ENCODE measurements at regions not wholly inside any gene's neighbourhood (a gene's known extent, or its start where the extent isn't known, plus 50 kb on each side); places are given as distances from the start of the nearest gene placed in this dataset.
"Not testable (repeated sequence)": the region's sequence is repeated elsewhere in the genome, so short reads cannot be mapped to it uniquely, and the experiment has no call there.

DNA sequence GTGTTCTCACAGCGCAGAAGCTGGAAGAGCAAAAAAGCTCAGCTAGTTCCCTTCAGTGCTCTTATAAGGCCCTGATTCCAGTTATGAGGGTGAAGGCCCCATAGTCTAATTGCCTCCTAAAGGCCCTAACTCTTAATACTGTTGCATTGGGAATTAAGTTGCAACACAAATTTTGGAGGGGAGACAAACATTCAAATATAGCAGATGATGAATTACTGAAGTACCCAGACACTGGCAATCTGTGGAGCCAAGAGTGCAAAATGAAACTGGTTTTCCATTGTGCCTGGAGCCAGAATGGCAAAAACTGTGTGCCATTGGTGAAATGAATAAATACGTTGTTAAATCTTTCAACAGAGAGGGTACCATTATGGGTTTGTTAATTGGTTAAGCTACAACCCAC is 356.0 kb downstream of the PPARGC1A start:
- no peak for DNase-seq (ENCODE audit: low spot score)

DNA sequence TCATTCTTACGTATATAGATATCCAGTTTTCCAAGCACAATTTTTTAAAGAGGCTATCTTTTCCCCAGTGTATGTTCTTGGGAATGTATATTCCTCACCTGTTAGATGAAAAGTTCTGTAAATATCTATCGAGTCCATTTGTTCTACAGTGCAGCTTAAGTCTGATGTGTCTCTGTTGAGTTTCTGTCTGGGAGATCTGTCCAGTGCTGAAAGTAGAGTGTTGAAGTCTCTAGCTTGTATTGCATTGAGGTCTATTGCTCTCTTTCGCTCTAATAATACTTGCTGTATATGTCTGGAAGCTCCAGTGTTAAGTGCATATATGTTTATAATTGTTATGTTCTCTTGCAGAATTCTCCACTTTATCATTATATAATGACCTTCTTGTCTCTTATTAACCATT is 373.1 kb downstream of the PPARGC1A start:
- no peak for DNase-seq (ENCODE audit: low spot score)

DNA sequence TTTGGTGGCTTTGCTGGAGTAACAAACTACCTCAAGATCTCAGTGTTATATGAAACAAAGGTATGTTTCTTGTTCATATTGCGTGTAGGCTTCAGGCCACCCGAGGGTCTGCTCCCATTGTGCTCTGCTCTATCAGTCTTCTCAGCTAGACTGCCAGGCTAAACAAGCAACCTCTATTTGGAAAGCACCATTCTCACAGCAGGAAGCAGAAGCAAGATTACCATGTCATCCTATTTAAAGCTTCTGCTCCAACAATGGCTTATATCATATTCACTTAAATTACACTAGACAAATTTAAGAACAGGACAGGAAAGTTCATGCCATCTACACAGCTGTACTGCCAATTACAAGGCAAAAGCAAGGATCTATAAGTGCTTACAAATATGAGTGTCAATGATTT is 385.8 kb downstream of the PPARGC1A start:
- DNase-seq (ENCODE audit: low spot score): no peak

- no peak for DNase-seq (ENCODE audit: low spot score)
Measured at GRCh38 chr4:23500894-23501449, 388.9 kb downstream of the PPARGC1A start.

- DNase-seq (ENCODE audit: low spot score): no peak
Measured at GRCh38 chr4:23485801-23486200, 404.0 kb downstream of the PPARGC1A start.

DNA sequence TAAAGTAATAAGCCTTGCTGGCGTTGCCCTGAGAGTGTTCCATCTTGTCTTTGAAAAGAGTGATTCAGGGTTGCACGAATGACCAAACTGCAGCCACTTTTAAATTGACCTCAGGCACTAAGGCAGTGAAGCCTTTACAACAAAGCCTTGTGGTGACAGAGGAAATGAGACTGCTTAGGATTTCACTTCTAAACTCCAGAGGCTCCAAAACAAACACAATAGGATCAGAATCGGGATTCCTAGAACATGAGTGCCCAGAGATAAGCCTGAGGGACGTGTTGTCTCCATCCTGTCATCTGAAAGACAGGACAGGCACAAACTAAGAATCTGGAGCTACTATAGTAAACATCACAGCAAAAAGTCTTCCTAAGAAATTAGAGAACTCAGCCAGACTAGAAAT is 405.2 kb downstream of the PPARGC1A start:
- DNase-seq (ENCODE audit: low spot score): no peak

DNA sequence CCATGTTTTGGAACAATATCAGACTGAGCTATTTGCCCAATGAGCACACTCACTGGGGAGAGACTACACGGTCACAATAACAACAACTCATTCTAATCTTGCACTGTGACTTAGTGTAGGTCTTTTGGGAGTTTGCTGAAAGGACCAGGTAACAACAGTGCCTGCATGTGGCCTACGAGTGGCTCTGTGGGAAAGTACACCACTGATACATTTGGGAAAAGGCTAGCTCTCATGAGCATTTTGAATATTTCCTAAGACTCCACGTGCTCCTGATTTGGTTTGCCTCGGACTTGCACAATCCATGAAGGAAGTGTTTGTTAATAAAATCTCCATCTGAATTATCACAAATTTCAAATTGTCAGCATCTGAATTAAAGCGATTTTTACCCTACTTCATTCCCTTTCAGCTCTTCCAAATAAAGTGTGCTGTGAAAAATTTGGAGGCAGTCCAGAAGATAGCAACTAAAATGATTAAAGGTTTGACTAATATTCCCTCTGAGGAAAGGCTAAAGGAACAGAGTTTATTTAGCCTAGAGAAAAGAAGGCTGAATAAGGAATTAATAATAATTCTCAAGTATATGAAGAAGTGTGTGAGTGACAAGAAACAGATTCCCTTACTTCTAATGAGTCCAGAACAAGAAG is 406.4 kb downstream of the PPARGC1A start:
- no peak for DNase-seq (ENCODE audit: low spot score)

DNA sequence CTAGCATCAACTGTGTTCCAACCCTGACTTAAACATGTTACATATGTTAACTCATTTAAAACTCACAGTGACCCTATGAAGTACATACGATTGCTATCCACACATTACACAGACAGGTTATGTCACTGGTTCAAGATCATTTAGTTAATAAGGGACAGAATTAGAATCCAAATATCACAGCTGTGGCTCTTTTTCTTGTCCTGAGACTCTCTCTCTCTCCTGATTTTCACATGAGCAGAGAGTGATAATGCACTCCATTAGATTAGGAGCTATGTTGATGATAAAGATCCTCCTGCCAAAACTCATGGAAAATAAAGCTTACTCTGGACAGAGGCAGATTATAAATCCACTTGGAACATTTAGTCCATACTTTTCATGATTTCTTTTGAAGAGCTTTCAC is 408.3 kb downstream of the PPARGC1A start:
- DNase-seq (ENCODE audit: low spot score): no peak

- DNase-seq (ENCODE audit: low spot score): no peak
Measured at GRCh38 chr4:23477905-23478304, 411.9 kb downstream of the PPARGC1A start.

DNA sequence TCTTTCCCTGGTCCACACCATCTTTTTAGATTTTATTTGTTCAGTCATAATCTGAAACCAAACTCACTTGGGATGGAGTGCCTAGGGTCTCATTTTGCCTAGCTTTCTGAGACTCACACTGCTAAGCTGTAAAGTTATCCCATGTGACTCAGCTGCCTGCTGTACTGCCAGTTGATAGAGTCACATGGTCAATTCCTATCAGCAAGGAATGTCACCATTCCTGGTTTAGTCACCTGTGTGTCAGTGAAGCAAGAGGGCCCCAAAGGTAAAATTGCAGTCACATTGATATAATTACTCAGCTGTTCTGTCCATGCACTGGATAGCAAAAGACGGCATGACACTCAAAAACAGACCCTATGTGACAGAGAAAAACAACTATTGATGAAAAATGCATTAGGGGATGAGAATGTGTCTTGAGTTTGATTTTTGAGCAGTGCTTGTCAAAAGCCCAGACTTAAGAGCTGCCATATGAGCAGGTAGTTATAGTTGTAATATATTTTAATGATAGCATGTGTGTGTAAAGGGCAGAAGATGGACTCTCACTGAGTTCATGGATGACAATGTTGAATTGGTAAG is 413.2 kb downstream of the PPARGC1A start:
- DNase-seq (ENCODE audit: low spot score): no peak

DNA sequence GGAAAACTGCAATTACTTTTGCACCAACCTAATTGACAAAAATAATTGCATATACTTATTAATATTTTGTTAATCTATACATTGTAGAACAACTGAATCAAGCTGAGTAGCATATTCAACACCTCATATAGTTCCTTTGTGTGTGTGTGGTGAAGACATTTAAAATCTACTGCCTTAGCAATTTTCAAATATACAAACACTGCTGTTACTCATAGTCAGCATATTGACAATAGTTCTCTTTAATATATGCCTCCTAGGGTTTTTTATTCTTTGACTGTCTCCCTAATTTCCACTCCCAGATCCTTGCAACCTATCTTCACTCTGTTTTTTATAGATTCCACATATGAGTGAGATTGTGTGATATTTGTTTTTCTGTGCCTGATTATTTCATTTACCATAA is 426.8 kb downstream of the PPARGC1A start:
- DNase-seq (ENCODE audit: low spot score): no peak

DNA sequence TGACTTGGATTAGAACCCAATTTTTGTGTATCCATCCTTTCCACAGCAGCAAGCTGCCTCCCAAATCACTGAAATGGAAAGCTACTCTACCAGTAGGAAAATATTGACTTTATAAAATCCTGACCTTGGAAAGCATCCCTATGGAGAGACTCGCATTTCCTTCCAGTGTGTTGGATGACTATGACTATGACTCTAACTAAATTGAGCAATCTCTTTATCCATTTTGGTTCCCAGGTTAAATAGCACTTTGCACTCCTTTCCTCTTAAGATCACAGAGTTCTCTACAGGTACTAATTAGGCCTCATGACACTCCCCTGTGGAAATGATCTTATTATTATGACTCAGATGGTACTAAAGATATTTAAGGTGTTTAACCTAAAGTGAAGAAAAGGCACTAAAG is 431.8 kb downstream of the PPARGC1A start:
- DNase-seq (ENCODE audit: low spot score): no peak

DNA sequence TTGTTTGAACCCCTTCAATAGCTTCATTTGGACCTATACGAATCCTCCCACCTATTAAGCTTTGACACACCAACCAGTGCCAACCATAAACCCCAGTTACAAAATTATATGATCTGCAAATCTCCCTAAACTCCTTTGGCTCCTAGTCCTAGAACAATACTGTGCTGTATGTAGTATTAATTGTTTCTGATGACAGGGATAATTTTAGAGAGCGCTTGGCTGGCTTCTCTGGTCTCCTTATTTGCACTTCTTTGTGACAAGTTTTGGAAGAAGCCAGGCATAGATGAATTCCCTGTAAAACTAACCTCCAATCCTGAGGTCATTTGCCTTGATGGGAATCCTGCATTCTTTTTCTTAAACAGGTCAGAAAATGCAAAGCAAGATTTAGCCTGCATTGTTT is 433.0 kb downstream of the PPARGC1A start:
- no peak for DNase-seq (ENCODE audit: low spot score)

DNA sequence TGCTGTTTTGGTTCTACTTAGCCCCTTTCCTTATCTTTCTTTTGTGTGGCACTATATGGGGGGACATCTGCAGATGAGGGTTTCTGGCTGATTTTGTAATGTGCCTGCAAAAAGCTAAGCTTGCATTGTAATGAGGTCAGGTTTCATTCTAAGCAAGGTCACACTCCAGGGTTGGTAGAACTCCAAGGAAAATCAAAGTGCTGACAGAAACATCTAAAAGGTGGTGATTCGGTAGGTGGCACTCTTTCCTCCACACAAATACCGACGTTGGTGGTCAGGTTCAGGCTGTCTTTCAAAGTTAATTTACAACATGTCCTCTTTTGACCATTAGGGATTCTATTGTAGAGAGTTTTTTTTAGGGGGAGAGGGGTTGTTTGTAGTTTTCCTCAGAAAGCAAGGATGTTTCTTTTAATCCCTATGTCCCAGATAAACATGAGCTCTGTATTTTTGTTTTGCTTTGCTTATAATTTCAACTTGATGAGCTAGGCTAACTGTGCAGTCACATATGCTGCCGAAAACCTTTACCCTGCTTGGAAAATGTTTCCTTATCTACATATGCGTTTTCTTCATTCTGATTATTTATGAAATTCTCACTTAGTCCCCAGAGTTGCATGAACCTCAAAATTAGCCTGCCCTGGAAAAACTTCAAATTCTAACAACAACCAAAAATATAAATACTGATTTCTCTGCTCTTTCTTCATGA is 434.2 kb downstream of the PPARGC1A start:
- no peak for DNase-seq (ENCODE audit: low spot score)

DNA sequence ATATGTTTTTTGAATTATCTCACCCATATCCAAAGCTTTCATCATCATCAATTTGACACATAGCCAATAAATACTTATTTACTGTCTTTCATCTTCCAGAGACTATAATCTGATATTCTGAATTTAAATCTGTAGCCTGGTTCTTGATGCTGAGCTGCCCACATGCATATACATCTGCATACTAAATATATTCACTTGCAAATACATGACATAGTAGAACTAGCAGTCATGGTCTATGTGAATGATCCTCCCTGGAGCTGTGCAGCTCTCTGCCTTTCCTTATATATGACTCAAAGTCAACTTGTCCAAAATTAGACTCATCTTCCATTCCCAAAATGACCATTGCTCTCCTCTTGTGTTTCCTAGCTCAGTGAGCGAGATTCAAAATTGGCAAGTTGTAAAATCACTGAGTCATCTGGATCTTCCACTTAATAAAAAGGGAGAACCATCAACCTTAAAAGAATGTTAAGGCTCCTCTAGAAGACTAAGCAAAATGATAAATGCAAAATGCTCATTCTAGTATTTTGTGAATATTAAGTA is 448.2 kb downstream of the PPARGC1A start:
- no peak for DNase-seq (ENCODE audit: low spot score)

GRCh38 chr4:23438764-23439163 is 451.1 kb downstream of the PPARGC1A start:
- no peak for DNase-seq (ENCODE audit: low spot score)

DNA sequence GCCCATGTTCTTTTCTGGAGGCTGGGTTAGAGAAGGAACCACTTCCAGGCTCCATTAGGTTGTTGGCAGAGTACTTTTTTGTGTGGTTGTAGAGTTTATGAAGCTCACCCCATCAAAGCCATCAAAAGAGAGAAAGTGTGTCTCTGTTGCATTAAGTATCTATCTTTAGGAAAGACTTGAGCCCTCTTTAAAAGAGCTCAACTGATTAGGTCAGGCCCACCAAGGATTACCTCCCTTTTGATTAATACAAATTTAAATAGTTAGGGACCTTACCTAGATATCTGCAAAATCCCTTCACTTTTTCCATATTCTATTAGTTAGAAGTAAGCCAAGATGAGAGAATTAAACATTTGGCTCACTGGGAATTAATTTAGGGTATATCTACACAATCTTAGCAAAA is 460.4 kb downstream of the PPARGC1A start:
- no peak for DNase-seq (ENCODE audit: low spot score)

DNA sequence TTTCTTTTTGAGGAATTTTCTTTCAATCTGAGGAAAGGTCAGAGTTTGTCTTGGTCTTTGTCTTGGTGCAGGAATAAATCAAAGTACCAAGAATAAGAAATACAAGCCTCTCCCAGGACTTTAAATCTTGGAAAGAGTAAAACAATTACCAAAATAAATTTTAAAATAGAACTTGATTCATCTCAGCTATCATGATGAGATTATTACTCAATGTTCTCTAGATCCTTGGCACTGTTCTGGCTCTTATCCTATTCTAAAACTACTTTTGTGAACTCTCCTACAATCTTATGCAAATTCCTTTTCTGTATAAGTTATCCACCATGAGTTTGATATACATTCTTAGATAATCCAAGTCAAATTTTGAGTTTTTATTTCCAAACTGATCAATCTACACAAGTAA is 464.3 kb downstream of the PPARGC1A start:
- DNase-seq (ENCODE audit: low spot score): no peak

DNA sequence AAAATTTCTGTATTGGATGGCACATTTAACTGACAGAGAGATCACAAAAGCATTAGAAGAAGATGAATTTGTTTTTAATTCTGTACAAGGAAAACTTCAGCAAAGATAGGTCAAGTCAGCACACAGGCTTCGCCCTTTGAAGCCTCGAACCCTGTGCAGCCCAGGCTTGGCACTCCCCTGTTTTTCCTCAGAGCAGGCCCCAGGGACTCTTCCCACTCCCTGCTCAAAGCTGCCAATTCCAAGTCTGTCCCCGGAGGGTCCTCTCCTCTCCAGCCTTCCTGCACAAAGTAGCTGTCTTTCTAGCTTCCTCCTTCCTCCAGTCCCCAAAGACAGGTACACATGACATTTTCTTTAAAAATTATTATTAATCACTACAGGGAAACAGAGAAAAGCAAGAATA is 466.3 kb downstream of the PPARGC1A start:
- DNase-seq (ENCODE audit: low spot score): no peak

GRCh38 chr4:23422878-23423277 is 467.0 kb downstream of the PPARGC1A start:
- no peak for DNase-seq (ENCODE audit: low spot score)

GRCh38 chr4:23413631-23414030 is 476.2 kb downstream of the PPARGC1A start:
- no peak for DNase-seq (ENCODE audit: low spot score)

DNA sequence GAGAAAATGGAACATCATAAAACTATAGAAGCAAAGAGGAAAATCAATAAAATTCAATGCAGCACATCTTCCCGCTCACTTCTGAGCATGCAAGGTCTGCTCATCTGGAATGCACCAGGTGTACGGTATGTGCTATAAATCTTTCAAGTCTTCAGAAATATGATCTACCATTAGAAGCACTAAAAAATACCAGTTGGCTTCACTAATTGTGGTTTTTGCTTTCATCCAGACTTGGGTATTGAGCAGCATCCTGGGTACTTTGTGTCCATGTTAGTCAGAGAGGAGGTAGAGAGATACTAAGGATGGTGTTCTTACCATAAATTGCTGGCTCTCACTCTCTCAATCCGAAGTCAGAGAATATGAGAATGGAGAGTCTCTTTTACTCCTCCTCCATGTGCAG is 477.1 kb downstream of the PPARGC1A start:
- DNase-seq (ENCODE audit: low spot score): no peak

- not testable (repeated sequence) for DNase-seq (ENCODE audit: low spot score)
Measured at GRCh38 chr4:23408913-23409312, 480.9 kb downstream of the PPARGC1A start.
